ENCODE measurements at regions not wholly inside any gene's neighbourhood (a gene's known extent, or its start where the extent isn't known, plus 50 kb on each side); places are given as distances from the start of the nearest gene placed in this dataset.

DNA sequence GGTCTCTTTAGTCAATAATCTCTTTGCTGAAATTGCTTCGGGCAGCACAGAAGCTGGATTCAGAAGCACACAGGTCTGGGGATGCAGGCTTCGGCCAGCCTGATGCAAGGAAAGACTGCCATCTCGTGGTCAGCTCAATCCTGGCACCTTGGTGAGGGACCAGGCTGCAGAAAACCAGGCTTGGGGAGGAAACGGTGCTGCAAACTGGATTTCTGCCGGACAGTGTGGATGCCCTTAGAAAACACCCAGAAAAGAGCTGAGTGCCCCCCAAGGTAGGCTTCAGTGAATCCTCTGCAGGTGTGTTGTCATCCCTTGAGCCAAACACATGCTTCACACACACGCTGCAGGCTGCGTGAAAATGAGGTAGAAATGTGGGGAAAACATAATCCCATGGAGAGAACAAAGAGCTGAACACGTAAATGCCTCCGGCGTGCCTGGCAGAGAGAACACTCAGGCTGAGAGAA, 89.8 kb upstream of the PAX1 start:
- Histone ChIP-seq H3K27me3 (ENCODE audit: control insufficient read depth, insufficient read depth, low read length) (no peaks in the 10 kb centered on the region), H3K4me1 (ENCODE audit: control insufficient read depth, insufficient read depth, low read length) (no peaks in the 10 kb centered on the region), H3K9me3 (ENCODE audit: control insufficient read depth, insufficient read depth, low read length) (no peaks in the 10 kb centered on the region), H3K9ac (ENCODE audit: low read depth, low read length) (no peak overlapping the region), H3K27ac (ENCODE audit: low read depth, low read length) (no peak overlapping the region), H3K4me3 (ENCODE audit: low read depth, low read length) (no peak overlapping the region), H3K36me3 (ENCODE audit: control insufficient read depth, insufficient read depth, low read length) (no peaks in the 10 kb centered on the region)

- Histone ChIP-seq H3K9ac (ENCODE audit: low read depth, low read length) (no peak overlapping the region), H3K36me3 (ENCODE audit: control insufficient read depth, insufficient read depth, low read length) (no peaks in the 10 kb centered on the region), H3K27ac (ENCODE audit: low read depth, low read length) (no peak overlapping the region), H3K27me3 (ENCODE audit: control insufficient read depth, insufficient read depth, low read length) (no peaks in the 10 kb centered on the region), H3K9me3 (ENCODE audit: control insufficient read depth, insufficient read depth, low read length) (no peaks in the 10 kb centered on the region), H3K4me3 (ENCODE audit: low read depth, low read length) (no peak overlapping the region), H3K4me1 (ENCODE audit: control insufficient read depth, insufficient read depth, low read length) (no peaks in the 10 kb centered on the region)
Measured at GRCh38 chr20:21614980-21615379, 90.5 kb upstream of the PAX1 start.

DNA sequence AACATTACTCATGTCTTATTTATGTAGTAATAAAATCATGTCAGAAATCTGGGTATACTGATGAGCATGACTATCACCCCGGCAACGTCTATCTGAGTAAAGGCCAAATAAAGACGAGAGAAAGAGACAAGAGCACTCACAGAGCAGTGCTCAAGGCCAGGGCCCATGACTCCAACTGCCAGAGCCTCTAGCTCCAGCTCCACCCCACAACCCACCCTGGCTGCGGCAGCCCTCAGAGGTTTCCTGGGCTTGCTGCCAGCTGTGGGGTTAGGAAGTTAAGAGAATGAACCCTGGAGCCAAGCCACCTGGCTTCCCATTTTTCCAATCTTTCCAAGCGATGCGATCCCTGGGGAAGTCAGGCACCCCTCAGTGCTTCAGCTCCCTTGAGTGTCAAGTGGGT, 92.0 kb upstream of the PAX1 start:
- Histone ChIP-seq H3K4me1 (ENCODE audit: control insufficient read depth, insufficient read depth, low read length) (no peaks in the 10 kb centered on the region), H3K27ac (ENCODE audit: low read depth, low read length) (no peak overlapping the region), H3K9me3 (ENCODE audit: control insufficient read depth, insufficient read depth, low read length) (no peaks in the 10 kb centered on the region), H3K27me3 (ENCODE audit: control insufficient read depth, insufficient read depth, low read length) (no peaks in the 10 kb centered on the region), H3K9ac (ENCODE audit: low read depth, low read length) (no peak overlapping the region), H3K4me3 (ENCODE audit: low read depth, low read length) (no peak overlapping the region), H3K36me3 (ENCODE audit: control insufficient read depth, insufficient read depth, low read length) (no peaks in the 10 kb centered on the region)

DNA sequence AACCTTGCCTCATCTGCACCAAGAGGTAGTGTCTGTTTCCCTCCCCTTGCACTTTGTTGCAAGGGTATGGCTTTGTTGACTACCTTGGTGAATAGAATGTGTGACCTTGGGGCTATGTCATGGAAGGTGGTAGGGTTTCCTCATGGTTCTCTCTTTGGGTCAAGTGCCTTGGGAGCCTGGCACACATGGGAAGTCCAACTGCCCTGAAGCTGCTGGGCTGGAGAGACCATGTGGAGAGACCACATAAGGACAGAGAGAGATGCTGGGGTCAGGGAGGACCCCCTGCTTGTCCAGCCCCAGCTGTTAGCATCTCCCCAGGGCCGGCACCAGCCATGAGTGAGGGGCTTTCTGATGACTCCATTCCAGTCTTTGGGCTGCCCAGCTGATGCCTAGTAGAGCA, 95.5 kb upstream of the PAX1 start:
- no peaks in the 10 kb centered on the region for H3K9me3 ChIP-seq (ENCODE audit: control insufficient read depth, insufficient read depth, low read length)
- H3K4me3 ChIP-seq (ENCODE audit: low read depth, low read length), result no peak overlapping the region
- no peak overlapping the region for H3K9ac ChIP-seq (ENCODE audit: low read depth, low read length)
- no peaks in the 10 kb centered on the region for H3K4me1 ChIP-seq (ENCODE audit: control insufficient read depth, insufficient read depth, low read length)
- H3K27ac ChIP-seq (ENCODE audit: low read depth, low read length), result no peak overlapping the region
- H3K27me3 ChIP-seq (ENCODE audit: control insufficient read depth, insufficient read depth, low read length), result no peaks in the 10 kb centered on the region
- H3K36me3 ChIP-seq (ENCODE audit: control insufficient read depth, insufficient read depth, low read length), result no peaks in the 10 kb centered on the region

GRCh38 chr20:21609221-21609620, 95.4 kb upstream of the NKX2-2 start:
- no peaks in the 10 kb centered on the region for H3K9me3 ChIP-seq (ENCODE audit: control insufficient read depth, insufficient read depth, low read length)
- no peak overlapping the region for H3K4me3 ChIP-seq (ENCODE audit: low read depth, low read length)

DNA sequence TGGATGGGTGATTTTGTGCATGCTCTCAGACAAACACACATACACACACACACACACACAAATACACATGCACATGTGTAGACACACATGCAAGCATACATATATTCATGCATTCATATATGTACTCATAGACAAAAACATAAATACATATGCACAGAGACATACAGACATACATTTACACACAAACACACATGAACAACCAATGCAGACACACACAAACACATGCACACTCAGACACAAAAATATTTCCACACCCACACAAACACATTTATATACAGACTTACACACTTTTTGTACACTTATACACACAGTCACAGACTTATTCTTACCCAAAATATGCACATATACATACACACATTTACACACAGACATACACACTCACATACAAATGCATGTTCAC, 94.9 kb upstream of the NKX2-2 start:
- Histone ChIP-seq H3K27me3 (ENCODE audit: control insufficient read depth, insufficient read depth, low read length) (no peaks in the 10 kb centered on the region), H3K27ac (ENCODE audit: low read depth, low read length) (no peak overlapping the region), H3K9ac (ENCODE audit: low read depth, low read length) (no peak overlapping the region), H3K4me1 (ENCODE audit: control insufficient read depth, insufficient read depth, low read length) (no peaks in the 10 kb centered on the region), H3K4me3 (ENCODE audit: low read depth, low read length) (no peak overlapping the region), H3K9me3 (ENCODE audit: control insufficient read depth, insufficient read depth, low read length) (no peaks in the 10 kb centered on the region), H3K36me3 (ENCODE audit: control insufficient read depth, insufficient read depth, low read length) (no peaks in the 10 kb centered on the region)

More at GRCh38 chr20:21609221-21609620, 95.4 kb upstream of the NKX2-2 start:
- Histone ChIP-seq H3K9ac (ENCODE audit: low read depth, low read length) (no peak overlapping the region), H3K4me1 (ENCODE audit: control insufficient read depth, insufficient read depth, low read length) (no peaks in the 10 kb centered on the region), H3K36me3 (ENCODE audit: control insufficient read depth, insufficient read depth, low read length) (no peaks in the 10 kb centered on the region), H3K27ac (ENCODE audit: low read depth, low read length) (no peak overlapping the region), H3K27me3 (ENCODE audit: control insufficient read depth, insufficient read depth, low read length) (no peaks in the 10 kb centered on the region)

GRCh38 chr20:21607971-21608725, 94.3 kb upstream of the NKX2-2 start:
- Histone ChIP-seq H3K27ac (ENCODE audit: low read depth, low read length) (no peak overlapping the region), H3K27me3 (ENCODE audit: control insufficient read depth, insufficient read depth, low read length) (no peaks in the 10 kb centered on the region), H3K4me3 (ENCODE audit: low read depth, low read length) (no peak overlapping the region)

GRCh38 chr20:21601799-21602198, 87.9 kb upstream of the NKX2-2 start:
- H3K27ac ChIP-seq (ENCODE audit: low read depth, low read length), result no peak overlapping the region
- H3K36me3 ChIP-seq (ENCODE audit: control insufficient read depth, insufficient read depth, low read length), result no peaks in the 10 kb centered on the region
- no peak overlapping the region for H3K4me3 ChIP-seq (ENCODE audit: low read depth, low read length)
- H3K9me3 ChIP-seq (ENCODE audit: control insufficient read depth, insufficient read depth, low read length), result no peaks in the 10 kb centered on the region
- no peaks in the 10 kb centered on the region for H3K4me1 ChIP-seq (ENCODE audit: control insufficient read depth, insufficient read depth, low read length)
- no peak overlapping the region for H3K9ac ChIP-seq (ENCODE audit: low read depth, low read length)
- H3K27me3 ChIP-seq (ENCODE audit: control insufficient read depth, insufficient read depth, low read length), result no peaks in the 10 kb centered on the region

More at GRCh38 chr20:21607971-21608725, 94.3 kb upstream of the NKX2-2 start:
- Histone ChIP-seq H3K9me3 (ENCODE audit: control insufficient read depth, insufficient read depth, low read length) (no peaks in the 10 kb centered on the region), H3K9ac (ENCODE audit: low read depth, low read length) (no peak overlapping the region), H3K36me3 (ENCODE audit: control insufficient read depth, insufficient read depth, low read length) (no peaks in the 10 kb centered on the region), H3K4me1 (ENCODE audit: control insufficient read depth, insufficient read depth, low read length) (no peaks in the 10 kb centered on the region)

DNA sequence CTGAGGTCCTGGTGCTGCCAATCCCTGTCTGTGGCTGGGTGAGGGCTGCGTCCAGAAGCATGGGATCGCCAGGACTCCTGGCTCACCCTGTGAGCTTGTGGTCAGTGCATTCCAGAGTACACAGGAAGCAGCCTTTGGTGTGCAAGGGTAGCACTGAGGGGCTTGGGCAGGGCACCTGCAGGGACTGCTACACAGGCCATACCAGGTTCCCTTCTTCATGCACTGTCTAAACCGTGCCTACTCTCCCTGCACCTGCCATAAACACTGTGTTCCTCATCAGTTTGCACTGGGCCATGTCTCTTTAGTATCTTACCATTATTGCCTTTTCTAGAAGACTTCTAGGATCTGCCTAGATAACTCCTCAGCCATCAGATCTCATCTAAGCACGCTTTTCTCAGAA, 72.8 kb upstream of the NKX2-2 start:
- H3K36me3 ChIP-seq (ENCODE audit: control insufficient read depth, insufficient read depth, low read length), result no peaks in the 10 kb centered on the region
- H3K27me3 ChIP-seq (ENCODE audit: control insufficient read depth, insufficient read depth, low read length), result no peaks in the 10 kb centered on the region
- H3K4me3 ChIP-seq (ENCODE audit: low read depth, low read length), result no peak overlapping the region
- no peaks in the 10 kb centered on the region for H3K4me1 ChIP-seq (ENCODE audit: control insufficient read depth, insufficient read depth, low read length)
- H3K9me3 ChIP-seq (ENCODE audit: control insufficient read depth, insufficient read depth, low read length), result no peaks in the 10 kb centered on the region
- no peak overlapping the region for H3K27ac ChIP-seq (ENCODE audit: low read depth, low read length)
- no peak overlapping the region for H3K9ac ChIP-seq (ENCODE audit: low read depth, low read length)

DNA sequence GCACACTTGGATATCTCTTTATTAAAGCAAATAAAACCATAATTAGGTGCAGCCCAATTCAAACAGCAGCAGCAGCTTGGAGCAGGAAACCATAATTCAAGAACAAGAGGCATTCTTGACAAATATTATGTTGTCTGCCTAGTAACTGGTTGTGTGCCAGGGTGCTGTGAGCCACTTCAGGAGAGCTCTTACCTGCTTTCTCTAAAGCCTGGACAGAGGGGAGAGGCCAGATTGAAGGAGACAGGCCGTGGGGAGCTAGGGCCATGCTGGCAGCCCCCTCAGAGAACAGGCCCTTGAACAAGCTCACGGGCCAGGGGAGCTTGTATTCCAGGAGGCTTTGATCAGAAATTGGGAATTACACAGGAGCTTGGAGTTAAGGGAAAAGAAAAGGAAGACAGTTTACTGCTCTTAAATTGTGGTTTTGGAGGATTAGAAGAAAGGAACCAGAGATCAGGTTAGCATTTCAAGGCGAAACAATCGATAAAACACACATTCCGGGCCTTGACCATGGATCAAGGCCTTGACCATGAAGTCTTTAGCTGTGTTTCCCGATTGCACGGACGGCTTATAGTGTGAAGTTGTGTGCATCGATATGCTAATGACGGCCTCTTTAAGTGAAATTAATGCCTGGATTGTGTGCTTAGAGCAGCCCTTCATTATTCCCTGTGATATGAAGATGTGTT, 69.8 kb upstream of the NKX2-2 start:
- Histone ChIP-seq H3K27me3 (ENCODE audit: control insufficient read depth, insufficient read depth, low read length) (no peaks in the 10 kb centered on the region), H3K27ac (ENCODE audit: low read depth, low read length) (no peak overlapping the region), H3K9me3 (ENCODE audit: control insufficient read depth, insufficient read depth, low read length) (no peaks in the 10 kb centered on the region), H3K36me3 (ENCODE audit: control insufficient read depth, insufficient read depth, low read length) (no peaks in the 10 kb centered on the region), H3K4me3 (ENCODE audit: low read depth, low read length) (no peak overlapping the region), H3K9ac (ENCODE audit: low read depth, low read length) (no peak overlapping the region), H3K4me1 (ENCODE audit: control insufficient read depth, insufficient read depth, low read length) (no peaks in the 10 kb centered on the region)

GRCh38 chr20:21577551-21577950, 63.7 kb upstream of the NKX2-2 start:
- Histone ChIP-seq H3K27me3 (ENCODE audit: control insufficient read depth, insufficient read depth, low read length) (no peaks in the 10 kb centered on the region), H3K36me3 (ENCODE audit: control insufficient read depth, insufficient read depth, low read length) (no peaks in the 10 kb centered on the region), H3K4me1 (ENCODE audit: control insufficient read depth, insufficient read depth, low read length) (no peaks in the 10 kb centered on the region), H3K9ac (ENCODE audit: low read depth, low read length) (no peak overlapping the region), H3K27ac (ENCODE audit: low read depth, low read length) (no peak overlapping the region), H3K9me3 (ENCODE audit: control insufficient read depth, insufficient read depth, low read length) (no peaks in the 10 kb centered on the region), H3K4me3 (ENCODE audit: low read depth, low read length) (no peak overlapping the region)

Measured in HUES48 (cell line).